ENCODE measurements at regions not wholly inside any gene's neighbourhood (a gene's known extent, or its start where the extent isn't known, plus 50 kb on each side); places are given as distances from the start of the nearest gene placed in this dataset.
A peak's percentile ranks its signal among the peaks of the same experiment; 100 is the strongest.

DNA sequence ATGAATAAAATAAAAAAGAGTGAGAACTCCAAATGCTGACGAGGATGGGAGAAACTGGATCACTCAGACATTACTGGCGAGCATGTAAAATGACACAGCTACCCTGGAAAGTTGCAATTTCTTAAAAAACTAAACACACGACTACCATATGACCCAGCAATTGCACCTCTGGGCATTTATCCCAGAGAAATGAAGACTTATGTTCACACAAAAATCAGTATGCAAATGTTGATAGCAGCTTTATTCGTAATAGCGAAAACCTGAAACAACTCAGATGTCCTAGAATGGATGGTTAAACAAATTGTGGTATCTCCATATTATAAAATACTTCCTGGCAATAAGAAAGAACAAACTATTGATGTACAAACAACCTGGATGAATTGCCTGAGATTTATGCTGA lies 357.2 kb upstream of the ASIC2 start:
- Histone ChIP-seq H3K4me1 (no peaks in the 10 kb centered on the region), H3K4me3 (no peak overlapping the region), H3K36me3 (replicated peaks) (no peaks in the 10 kb centered on the region), H3K27me3 (ENCODE audit: low read depth) (no peaks in the 10 kb centered on the region), H3K9me3 (no peaks in the 10 kb centered on the region)
- in situ Hi-C loops (cut with MboI; ENCODE audit: low sequenced_read_pairs) = no loop called here
- DNase-seq (ENCODE audit: low spot score in 2 of 2) = no peak

DNA sequence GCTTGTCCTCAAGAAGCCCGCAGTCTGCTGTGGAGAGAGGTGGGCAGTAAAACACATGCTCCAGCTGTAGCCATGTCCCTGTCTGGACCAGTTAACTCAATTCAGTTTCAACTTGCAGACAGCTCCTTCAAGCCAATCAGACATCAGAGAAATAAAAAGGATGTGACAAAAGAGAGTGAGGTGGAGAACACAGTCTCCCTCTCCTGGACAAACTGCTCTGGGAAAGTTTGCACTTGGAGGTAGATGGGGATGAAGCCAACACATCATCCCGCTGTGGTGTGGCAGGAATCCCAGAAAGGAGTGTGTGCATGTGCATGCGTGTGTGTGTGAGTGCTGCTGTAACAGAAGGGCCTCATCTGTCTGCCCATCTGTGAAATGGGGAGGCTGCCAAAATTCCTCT lies 358.6 kb upstream of the ASIC2 start:
- H3K4me1 ChIP-seq = no peaks in the 10 kb centered on the region
- H3K9me3 ChIP-seq = no peaks in the 10 kb centered on the region
- in situ Hi-C loops (cut with MboI; ENCODE audit: low sequenced_read_pairs) = no loop called here
- no peak for DNase-seq (ENCODE audit: low spot score in 2 of 2)
- no peak overlapping the region for H3K4me3 ChIP-seq
- no peaks in the 10 kb centered on the region for H3K27me3 ChIP-seq (ENCODE audit: low read depth)
- H3K36me3 ChIP-seq (replicated peaks) = no peaks in the 10 kb centered on the region

DNA sequence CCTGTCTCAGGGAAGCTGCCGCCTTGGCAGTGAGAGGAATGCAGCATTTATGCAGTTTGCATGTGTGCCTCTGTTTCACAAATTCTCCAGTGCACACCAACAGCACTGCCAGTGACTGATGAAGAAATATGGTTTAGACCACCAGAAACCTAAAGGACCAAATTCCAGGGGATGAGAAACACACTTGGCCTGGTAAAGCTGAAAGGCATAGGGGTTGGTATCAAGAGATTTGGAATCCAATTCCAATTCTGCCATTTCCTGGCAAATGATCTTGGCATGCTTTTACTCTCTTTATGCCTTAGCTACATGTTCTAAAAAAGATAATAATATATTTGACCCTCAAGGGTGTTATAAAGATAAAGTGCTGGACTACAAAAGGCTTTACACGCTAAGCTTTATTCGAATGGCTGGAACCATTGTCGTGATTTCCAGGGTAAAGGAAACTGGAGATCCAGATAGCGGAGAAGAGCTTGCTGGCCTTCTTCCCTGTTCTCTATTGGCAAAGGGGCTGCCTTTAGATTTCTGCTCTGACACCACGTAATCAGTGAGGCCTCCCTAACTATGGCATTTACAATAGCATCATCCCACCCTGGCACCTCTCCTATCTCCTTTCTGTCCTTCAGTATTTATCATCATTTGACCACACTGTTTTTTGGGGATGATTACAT lies 359.8 kb upstream of the ASIC2 start:
- in situ Hi-C loops (cut with MboI; ENCODE audit: low sequenced_read_pairs) = no loop called here
- no peak overlapping the region for H3K4me3 ChIP-seq
- H3K4me1 ChIP-seq = no peaks in the 10 kb centered on the region
- H3K9me3 ChIP-seq = no peaks in the 10 kb centered on the region
- no peaks in the 10 kb centered on the region for H3K36me3 ChIP-seq (replicated peaks)
- no peak for DNase-seq (ENCODE audit: low spot score in 2 of 2)
- no peaks in the 10 kb centered on the region for H3K27me3 ChIP-seq (ENCODE audit: low read depth)

DNA sequence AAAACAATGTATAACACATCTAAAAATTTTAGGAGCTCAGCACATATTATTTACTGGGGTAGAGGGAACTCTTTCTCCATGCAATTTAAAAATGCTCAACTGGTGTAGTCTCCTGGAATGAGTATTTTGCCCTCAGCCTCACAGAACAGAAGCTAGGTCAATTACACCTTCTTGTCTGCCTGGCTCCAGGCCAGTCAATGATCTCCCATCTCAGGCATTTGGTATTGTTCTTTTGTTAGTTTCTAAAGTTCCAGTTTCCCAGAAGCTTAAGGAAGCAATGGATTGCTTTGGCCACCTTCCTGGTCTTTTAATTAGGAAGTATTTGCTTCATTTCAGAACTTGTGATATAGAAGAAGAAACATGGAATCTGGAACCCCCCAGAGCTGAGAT lies 360.3 kb upstream of the ASIC2 start:
- no peak overlapping the region for H3K4me3 ChIP-seq
- in situ Hi-C loops (cut with MboI; ENCODE audit: low sequenced_read_pairs) = no loop called here

DNA sequence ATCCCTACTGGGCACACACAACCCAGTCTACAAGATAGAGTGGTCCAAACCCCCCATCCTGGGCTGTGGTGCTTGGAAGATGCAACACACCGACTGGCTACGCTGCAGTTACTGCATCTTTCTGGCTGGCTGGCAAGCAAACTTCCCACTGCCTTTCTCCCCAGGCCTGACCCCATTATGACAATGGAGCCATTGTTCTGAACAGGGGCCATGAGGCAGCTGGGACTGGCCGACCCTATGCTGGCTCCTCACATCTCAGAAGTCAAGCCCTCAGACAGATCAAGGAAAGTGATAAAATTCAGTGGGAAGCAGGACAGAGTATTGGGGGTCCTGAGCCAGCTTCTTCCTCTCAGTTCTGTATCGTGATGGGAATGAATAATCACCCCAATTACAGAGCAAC lies 364.1 kb upstream of the ASIC2 start:
- Histone ChIP-seq H3K27me3 (ENCODE audit: low read depth) (no peaks in the 10 kb centered on the region), H3K9me3 (no peaks in the 10 kb centered on the region), H3K4me1 (no peaks in the 10 kb centered on the region), H3K4me3 (no peak overlapping the region), H3K36me3 (replicated peaks) (no peaks in the 10 kb centered on the region)
- in situ Hi-C loops (cut with MboI; ENCODE audit: low sequenced_read_pairs) = no loop called here
- no peak for DNase-seq (ENCODE audit: low spot score in 2 of 2)

More for the DNA sequence above, 360.3 kb upstream of the ASIC2 start:
- Histone ChIP-seq H3K9me3 (no peaks in the 10 kb centered on the region), H3K4me1 (no peaks in the 10 kb centered on the region), H3K36me3 (replicated peaks) (no peaks in the 10 kb centered on the region), H3K27me3 (ENCODE audit: low read depth) (no peaks in the 10 kb centered on the region)
- DNase-seq (ENCODE audit: low spot score in 2 of 2) = no peak

DNA sequence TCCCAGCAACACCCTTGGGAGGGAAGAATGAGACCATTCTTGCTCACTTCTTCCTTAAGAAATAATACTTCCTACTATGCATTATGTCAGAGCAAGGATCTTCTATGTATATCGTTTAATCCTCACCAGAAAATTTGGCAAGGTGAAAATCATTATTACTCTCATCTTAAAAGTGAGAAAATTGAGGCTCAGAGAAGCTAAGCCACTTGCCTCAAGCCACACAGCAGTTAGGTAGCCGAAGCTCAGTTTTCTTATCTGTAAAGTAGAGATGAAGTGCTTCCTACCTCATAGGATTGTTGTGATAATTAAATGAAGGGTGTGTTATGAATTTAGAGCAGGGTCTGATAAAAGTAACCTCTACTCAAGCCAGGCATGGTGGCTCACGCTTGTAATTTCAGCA lies 368.9 kb upstream of the ASIC2 start:
- in situ Hi-C loops (cut with MboI; ENCODE audit: low sequenced_read_pairs) = no loop called here
- Histone ChIP-seq H3K27me3 (ENCODE audit: low read depth) (no peaks in the 10 kb centered on the region), H3K9me3 (no peaks in the 10 kb centered on the region), H3K4me3 (no peak overlapping the region), H3K36me3 (replicated peaks) (no peaks in the 10 kb centered on the region), H3K4me1 (no peaks in the 10 kb centered on the region)
- DNase-seq (ENCODE audit: low spot score in 2 of 2) = no peak

DNA sequence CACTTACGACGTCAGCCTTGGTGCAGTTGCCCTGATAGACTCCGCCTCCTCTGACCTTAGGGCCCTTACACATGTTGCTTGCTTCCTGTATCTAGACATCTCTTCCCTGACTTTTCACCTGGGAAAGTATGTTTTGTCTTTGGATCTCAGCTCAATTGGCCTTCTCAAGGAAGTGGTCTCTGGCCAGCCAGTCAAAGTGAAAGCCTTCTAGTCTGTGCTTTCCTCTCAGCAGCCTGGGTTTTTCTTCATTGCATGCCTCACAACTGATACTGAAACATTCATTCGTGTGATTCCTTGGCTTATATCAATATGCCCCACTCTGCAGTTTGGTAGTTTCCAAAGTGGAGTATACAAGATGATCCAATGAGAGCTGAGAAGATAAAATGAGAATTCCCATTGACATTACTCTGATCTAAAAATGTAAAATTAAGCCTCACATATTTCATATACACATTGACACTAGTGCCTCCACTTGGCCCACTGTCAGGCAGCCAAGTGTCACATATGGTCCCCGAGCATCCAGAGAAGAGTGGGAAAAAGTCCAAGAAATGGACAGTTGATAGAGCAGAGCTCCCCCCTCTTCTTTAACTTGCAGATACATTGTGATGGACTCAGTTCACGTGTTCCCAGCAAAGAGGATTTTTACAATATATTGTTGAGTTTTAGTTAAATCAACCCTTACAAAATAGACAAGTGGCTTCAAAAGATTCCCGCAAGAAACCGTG lies 371.2 kb upstream of the ASIC2 start:
- H3K4me1 ChIP-seq = no peaks in the 10 kb centered on the region
- in situ Hi-C loops (cut with MboI; ENCODE audit: low sequenced_read_pairs) = no loop called here

DNA sequence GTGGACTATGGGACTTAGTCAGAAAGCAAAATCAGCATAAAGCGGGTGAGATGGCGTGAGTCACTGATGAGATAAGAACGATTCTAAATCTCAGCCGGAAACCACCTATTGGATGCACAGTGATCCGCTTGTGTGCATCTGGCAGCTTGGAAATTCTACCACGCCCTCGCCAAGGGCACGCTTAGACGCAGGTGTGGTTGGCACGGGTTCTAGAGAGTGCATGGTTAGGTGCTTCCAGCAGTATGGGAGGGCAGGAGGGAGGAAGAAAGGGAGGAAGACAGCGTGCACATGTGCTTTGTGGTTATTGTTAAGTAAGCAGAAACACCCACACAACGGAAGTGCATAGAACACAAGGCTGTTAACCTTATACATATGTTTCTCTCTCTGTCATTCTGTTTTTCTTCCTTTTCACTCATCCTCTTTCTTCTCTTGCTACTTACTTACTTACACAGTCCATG lies 374.0 kb upstream of the ASIC2 start:
- no peaks in the 10 kb centered on the region for H3K27me3 ChIP-seq (ENCODE audit: low read depth)
- no peak overlapping the region for H3K4me3 ChIP-seq
- in situ Hi-C loops (cut with MboI; ENCODE audit: low sequenced_read_pairs) = no loop called here
- no peaks in the 10 kb centered on the region for H3K4me1 ChIP-seq
- no peaks in the 10 kb centered on the region for H3K9me3 ChIP-seq
- H3K36me3 ChIP-seq (replicated peaks) = no peaks in the 10 kb centered on the region
- no peak for DNase-seq (ENCODE audit: low spot score in 2 of 2)

More for the DNA sequence above, 371.2 kb upstream of the ASIC2 start:
- no peak for DNase-seq (ENCODE audit: low spot score in 2 of 2)
- Histone ChIP-seq H3K27me3 (ENCODE audit: low read depth) (no peaks in the 10 kb centered on the region), H3K9me3 (no peaks in the 10 kb centered on the region), H3K36me3 (replicated peaks) (no peaks in the 10 kb centered on the region), H3K4me3 (no peak overlapping the region)

DNA sequence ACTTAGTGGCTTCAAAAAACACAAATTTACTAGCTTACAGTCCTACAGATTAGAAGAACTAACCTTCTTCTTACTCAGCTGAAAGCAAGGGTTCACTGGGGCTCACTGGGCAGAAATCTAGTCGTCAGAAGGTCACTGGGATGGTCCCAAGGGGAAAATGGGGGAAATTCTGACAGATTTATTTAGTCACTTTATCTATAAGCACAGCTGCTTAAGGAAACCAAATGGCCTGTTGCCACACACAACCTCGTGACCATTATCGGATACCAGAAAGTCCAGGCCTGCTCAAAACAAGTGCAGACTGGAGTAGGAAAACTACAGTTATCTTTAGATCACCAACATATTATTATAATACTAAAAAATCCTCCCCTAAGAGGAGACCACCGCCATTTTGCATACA lies 374.6 kb upstream of the ASIC2 start:
- in situ Hi-C loops (cut with MboI; ENCODE audit: low sequenced_read_pairs) = no loop called here
- Histone ChIP-seq H3K27me3 (ENCODE audit: low read depth) (no peaks in the 10 kb centered on the region), H3K36me3 (replicated peaks) (no peaks in the 10 kb centered on the region), H3K4me3 (no peak overlapping the region), H3K9me3 (no peaks in the 10 kb centered on the region), H3K4me1 (no peaks in the 10 kb centered on the region)
- no peak for DNase-seq (ENCODE audit: low spot score in 2 of 2)

DNA sequence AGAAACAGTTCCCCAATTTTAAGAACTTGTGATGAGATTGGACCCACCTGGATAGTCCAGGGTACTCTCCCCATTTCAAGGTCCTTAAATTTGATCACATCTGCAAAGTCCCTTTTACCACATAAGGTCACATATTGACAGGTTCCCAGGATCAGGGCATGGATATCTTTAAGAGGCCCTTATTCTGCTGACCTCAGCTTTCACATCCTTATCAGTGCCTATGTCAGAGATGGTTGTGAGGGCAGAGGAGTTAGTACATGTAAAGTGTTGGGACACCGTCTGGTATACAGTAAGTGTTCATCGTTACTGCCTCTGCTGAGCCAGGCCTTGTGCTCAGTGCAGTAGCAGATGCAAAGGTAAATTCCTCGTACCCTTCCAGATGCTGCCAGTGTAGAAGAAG lies 375.4 kb upstream of the ASIC2 start:
- Histone ChIP-seq H3K4me3 (no peak overlapping the region), H3K36me3 (replicated peaks) (no peaks in the 10 kb centered on the region), H3K4me1 (no peaks in the 10 kb centered on the region), H3K27me3 (ENCODE audit: low read depth) (no peaks in the 10 kb centered on the region), H3K9me3 (no peaks in the 10 kb centered on the region)
- no peak for DNase-seq (ENCODE audit: low spot score in 2 of 2)
- in situ Hi-C loops (cut with MboI; ENCODE audit: low sequenced_read_pairs) = no loop called here

DNA sequence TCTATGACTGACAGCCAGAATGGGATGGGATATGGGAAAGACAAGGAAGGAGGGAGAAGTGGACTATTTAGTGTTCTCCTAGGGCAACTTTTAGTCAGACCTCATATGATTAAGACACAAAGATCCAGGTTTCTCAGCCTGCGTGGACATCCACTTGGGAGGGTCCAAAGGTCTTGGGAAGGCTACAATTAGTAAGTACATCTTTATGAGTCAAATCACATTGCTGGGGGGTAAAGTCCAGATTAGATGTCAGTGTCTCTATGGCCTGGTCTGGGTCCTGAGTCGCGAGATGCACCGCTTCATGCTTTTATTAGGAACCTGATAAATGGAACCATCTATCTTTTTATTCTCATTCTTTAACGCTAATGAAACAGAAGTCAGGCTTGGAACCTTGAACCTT lies 378.4 kb upstream of the ASIC2 start:
- in situ Hi-C loops (cut with MboI; ENCODE audit: low sequenced_read_pairs) = no loop called here
- H3K9me3 ChIP-seq = no peaks in the 10 kb centered on the region
- H3K27me3 ChIP-seq (ENCODE audit: low read depth) = no peaks in the 10 kb centered on the region
- H3K4me1 ChIP-seq = no peaks in the 10 kb centered on the region
- no peak overlapping the region for H3K4me3 ChIP-seq
- no peak for DNase-seq (ENCODE audit: low spot score in 2 of 2)
- H3K36me3 ChIP-seq (replicated peaks) = no peaks in the 10 kb centered on the region

DNA sequence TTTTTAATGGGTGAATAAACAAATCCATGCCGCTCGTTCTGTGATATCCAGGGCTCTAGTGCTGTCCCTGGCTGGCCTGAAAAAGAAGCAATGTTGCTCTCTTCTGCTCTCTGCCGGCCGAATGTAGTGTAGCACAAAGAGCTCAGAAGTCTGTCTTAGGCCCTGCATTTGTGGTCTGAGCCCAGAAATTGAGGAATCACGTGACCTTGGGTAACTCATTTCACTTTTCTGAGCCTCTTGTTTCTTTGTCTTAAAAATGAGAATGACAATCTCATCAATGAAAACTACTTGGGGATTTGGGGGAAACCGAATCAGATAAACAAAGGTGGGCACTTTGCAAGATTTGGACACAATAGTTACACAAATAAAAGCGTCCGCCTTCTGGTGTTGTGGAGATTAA lies 381.6 kb upstream of the ASIC2 start:
- H3K27me3 ChIP-seq (ENCODE audit: low read depth) = no peaks in the 10 kb centered on the region
- in situ Hi-C loops (cut with MboI; ENCODE audit: low sequenced_read_pairs) = no loop called here
- no peaks in the 10 kb centered on the region for H3K36me3 ChIP-seq (replicated peaks)
- H3K4me3 ChIP-seq = no peak overlapping the region
- H3K9me3 ChIP-seq = no peaks in the 10 kb centered on the region
- no peaks in the 10 kb centered on the region for H3K4me1 ChIP-seq
- DNase-seq (ENCODE audit: low spot score in 2 of 2) = peak; percentile 27 to 73

DNA sequence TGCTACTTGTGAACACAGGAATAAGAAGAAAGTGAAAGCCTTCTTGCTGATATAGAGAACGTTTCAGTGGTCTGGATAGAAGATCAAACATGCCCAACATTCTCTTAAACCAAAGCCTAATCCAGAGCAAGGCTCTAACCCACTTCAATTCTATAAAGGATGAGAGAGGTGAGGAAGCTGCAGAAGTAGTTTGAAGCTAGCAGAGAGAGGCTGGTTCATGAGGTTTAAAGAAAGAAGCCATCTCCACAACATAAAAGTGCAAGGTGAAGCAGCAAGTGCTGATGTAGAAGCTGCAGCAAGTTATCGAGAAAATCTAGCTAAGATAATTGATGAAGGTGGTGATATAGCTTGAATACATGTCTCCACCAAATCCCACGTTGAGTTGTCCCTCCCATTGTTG lies 383.3 kb upstream of the ASIC2 start:
- Histone ChIP-seq H3K4me1 (no peaks in the 10 kb centered on the region), H3K27me3 (ENCODE audit: low read depth) (no peaks in the 10 kb centered on the region), H3K9me3 (no peaks in the 10 kb centered on the region), H3K4me3 (no peak overlapping the region), H3K36me3 (replicated peaks) (no peaks in the 10 kb centered on the region)
- in situ Hi-C loops (cut with MboI; ENCODE audit: low sequenced_read_pairs) = no loop called here
- DNase-seq (ENCODE audit: low spot score in 2 of 2) = no peak

DNA sequence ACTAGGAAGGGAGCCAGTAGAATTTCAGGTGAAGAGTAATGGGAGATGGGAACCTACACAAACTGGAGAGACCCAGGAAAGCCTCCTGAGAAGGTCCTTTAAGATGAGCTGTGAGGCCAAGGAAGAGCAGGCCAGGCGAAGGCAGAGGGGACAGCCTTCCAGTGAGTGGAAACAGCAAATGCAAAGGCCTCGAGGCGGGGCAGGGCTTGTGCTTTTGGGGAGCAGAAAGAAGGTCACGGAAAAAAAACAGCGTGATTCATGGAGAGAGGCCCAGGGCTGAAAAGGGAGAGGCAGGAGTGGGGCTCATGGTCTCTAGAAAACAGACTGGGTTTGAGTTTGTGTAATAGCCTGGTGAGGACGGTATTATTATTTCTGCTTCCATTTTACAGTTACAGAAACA lies 386.5 kb upstream of the ASIC2 start:
- DNase-seq (ENCODE audit: low spot score in 2 of 2) = no peak
- Histone ChIP-seq H3K4me3 (no peak overlapping the region), H3K9me3 (no peaks in the 10 kb centered on the region), H3K4me1 (no peaks in the 10 kb centered on the region), H3K36me3 (replicated peaks) (no peaks in the 10 kb centered on the region), H3K27me3 (ENCODE audit: low read depth) (no peaks in the 10 kb centered on the region)
- in situ Hi-C loops (cut with MboI; ENCODE audit: low sequenced_read_pairs) = no loop called here

DNA sequence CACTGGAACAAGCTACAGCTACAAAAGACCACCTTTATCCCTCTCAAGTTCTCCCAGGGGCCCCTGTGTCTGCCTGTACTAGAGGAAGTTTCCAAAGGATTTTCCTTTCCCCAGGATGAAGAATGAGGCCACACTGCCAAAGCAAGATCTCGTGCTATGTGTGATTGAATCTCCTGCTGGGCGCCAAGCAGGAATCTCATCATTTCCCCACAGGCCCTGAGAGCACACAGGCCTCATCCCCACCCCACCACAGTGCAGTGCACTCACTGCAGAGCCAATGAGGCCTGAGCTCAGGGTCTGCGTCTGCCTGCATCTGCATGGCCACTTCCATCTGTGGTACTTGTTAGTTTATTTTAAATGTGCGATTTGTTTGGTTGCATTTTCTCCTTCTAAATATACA lies 387.4 kb upstream of the ASIC2 start:
- in situ Hi-C loops (cut with MboI; ENCODE audit: low sequenced_read_pairs) = no loop called here
- Histone ChIP-seq H3K4me1 (no peaks in the 10 kb centered on the region), H3K27me3 (ENCODE audit: low read depth) (no peaks in the 10 kb centered on the region), H3K9me3 (no peaks in the 10 kb centered on the region), H3K4me3 (no peak overlapping the region), H3K36me3 (replicated peaks) (no peaks in the 10 kb centered on the region)
- no peak for DNase-seq (ENCODE audit: low spot score in 2 of 2)

All from HAP-1 (cell line).